H9 (cell line): ENCODE measurements at regions not wholly inside any gene's neighbourhood (a gene's known extent, or its start where the extent isn't known, plus 50 kb on each side); places are given as distances from the start of the nearest gene placed in this dataset.

Experiments
- DNase-seq: peaks from one replicate; pipeline ENCODE4 v3.0.0-alpha.2; 2017
- H2AFZ ChIP-seq: one replicate; pipeline ENCODE4 v1.6.1; 2013; ENCODE audit warnings: mild to moderate bottlenecking, low read length, control low read depth, moderate library complexity
- H2AK5ac ChIP-seq: 2 replicates; pipeline ENCODE4 v1.6.1; 2013; ENCODE audit warnings: low read length, control low read depth, mixed read lengths; ENCODE audit not compliant: insufficient read length
- H2BK120ac ChIP-seq: one replicate; pipeline ENCODE4 v1.6.1; 2013; ENCODE audit warnings: low read depth, mild to moderate bottlenecking, low read length, control low read depth, inconsistent platforms; ENCODE audit not compliant: poor library complexity, severe bottlenecking
- H2BK12ac ChIP-seq: 2 replicates; pipeline ENCODE4 v1.6.1; 2013; ENCODE audit warnings: low read length, control low read depth, mixed read lengths, low read depth; ENCODE audit not compliant: insufficient read length
- H2BK15ac ChIP-seq: 2 replicates; pipeline ENCODE4 v1.6.1; 2013; ENCODE audit warnings: low read depth, low read length, control low read depth
- H2BK20ac ChIP-seq: one replicate; pipeline ENCODE4 v1.6.1; 2013; ENCODE audit warnings: low read depth, mild to moderate bottlenecking, low read length, control low read depth, inconsistent platforms; ENCODE audit not compliant: poor library complexity, severe bottlenecking
- H2BK5ac ChIP-seq: 2 replicates; pipeline ENCODE4 v1.6.1; 2013; ENCODE audit warnings: low read length, control low read depth, mixed read lengths; ENCODE audit not compliant: insufficient read length
- H3K14ac ChIP-seq: 2 replicates; pipeline ENCODE4 v1.6.1; 2013; ENCODE audit warnings: low read length, control low read depth; ENCODE audit not compliant: insufficient read depth
- H3K18ac ChIP-seq: 2 replicates; pipeline ENCODE4 v1.6.1; 2013; ENCODE audit warnings: low read depth, mild to moderate bottlenecking, mixed read lengths, low read length, control low read depth; ENCODE audit not compliant: insufficient read length
- H3K23ac ChIP-seq: 2 replicates; pipeline ENCODE4 v1.6.1; 2013; ENCODE audit warnings: low read length, control low read depth, mixed read lengths, low read depth; ENCODE audit not compliant: insufficient read length
- H3K23me2 ChIP-seq: 2 replicates; pipeline ENCODE4 v1.6.1; 2013; ENCODE audit warnings: low read depth, mild to moderate bottlenecking, mixed read lengths, low read length, control low read depth; ENCODE audit not compliant: insufficient read length, poor library complexity, severe bottlenecking
- H3K27ac ChIP-seq: 2 replicates; pipeline ENCODE4 v1.5.1; 2013; ENCODE audit warnings: low read length, control low read depth, mixed read lengths, low read depth; ENCODE audit not compliant: insufficient read length
- H3K27me3 ChIP-seq: 2 replicates; pipeline ENCODE4 v1.6.1; 2013; ENCODE audit warnings: low read length, control low read depth, inconsistent platforms; ENCODE audit not compliant: insufficient read depth
- H3K4ac ChIP-seq: 2 replicates; pipeline ENCODE4 v1.6.1; 2013; ENCODE audit warnings: low read depth, mild to moderate bottlenecking, control low read depth, inconsistent platforms, low read length, moderate library complexity
- H3K4me1 ChIP-seq: 2 replicates; pipeline ENCODE4 v1.6.1; 2013; ENCODE audit warnings: low read length, control low read depth, inconsistent platforms; ENCODE audit not compliant: insufficient read depth
- H3K4me2 ChIP-seq: 2 replicates; pipeline ENCODE4 v1.6.1; 2013; ENCODE audit warnings: low read length, control low read depth, mixed read lengths; ENCODE audit not compliant: insufficient read length, insufficient read depth
- H3K56ac ChIP-seq: 2 replicates; pipeline ENCODE4 v1.6.1; 2013; ENCODE audit warnings: low read depth, mild to moderate bottlenecking, mixed read lengths, low read length, control low read depth; ENCODE audit not compliant: insufficient read length
- H3K79me1 ChIP-seq: 2 replicates; pipeline ENCODE4 v1.6.1; 2013; ENCODE audit warnings: low read depth, mild to moderate bottlenecking, moderate library complexity, low read length, control low read depth, inconsistent platforms; ENCODE audit not compliant: insufficient read depth, poor library complexity, severe bottlenecking
- H3K79me2 ChIP-seq: 2 replicates; pipeline ENCODE4 v1.6.1; 2013; ENCODE audit warnings: low read length, control low read depth, inconsistent platforms; ENCODE audit not compliant: insufficient read depth
- H3K9ac ChIP-seq: 2 replicates; pipeline ENCODE4 v1.6.1; 2013; ENCODE audit warnings: low read length, control low read depth, mixed read lengths; ENCODE audit not compliant: insufficient read length; ENCODE audit errors: extremely low read depth
- H3K9me3 ChIP-seq: one replicate; pipeline ENCODE4 v1.6.1; 2013; ENCODE audit warnings: low read depth, low read length, inconsistent platforms; ENCODE audit not compliant: control insufficient read depth
- H3T11ph ChIP-seq: one replicate; pipeline ENCODE4 v1.6.1; 2013; ENCODE audit warnings: mild to moderate bottlenecking, low read length, control low read depth, inconsistent platforms
- H4K20me1 ChIP-seq: one replicate; pipeline ENCODE4 v1.6.1; 2013; ENCODE audit not compliant: control insufficient read depth, insufficient read length, insufficient read depth
- H4K5ac ChIP-seq: 2 replicates; pipeline ENCODE4 v1.6.1; 2013; ENCODE audit warnings: low read depth, mild to moderate bottlenecking, mixed read lengths, low read length, control low read depth; ENCODE audit not compliant: insufficient read length
- H4K8ac ChIP-seq: replicated peaks from 2 replicates; pipeline ENCODE4 v1.6.1; 2013; ENCODE audit warnings: low read length, control low read depth, mixed read lengths, low read depth; ENCODE audit not compliant: insufficient read length
- H4K91ac ChIP-seq: 2 replicates; pipeline ENCODE4 v1.6.1; 2013; ENCODE audit warnings: low read depth, mild to moderate bottlenecking, moderate library complexity, mixed read lengths, low read length, control low read depth; ENCODE audit not compliant: insufficient read length
- H3K27ac Mint-ChIP-seq, 3 experiments: 2 replicates in 2 of 3; 3 replicates in 1 of 3; pipeline ENCODE4 v1.8.0; 2020 to 2021; ENCODE audit warnings: mixed read lengths in 3 of 3, mild to moderate bottlenecking in 1 of 3, moderate library complexity in 1 of 3
- H3K27me3 Mint-ChIP-seq: 2 replicates; pipeline ENCODE4 v1.8.0; 2021; ENCODE audit warnings: low read depth, mild to moderate bottlenecking, moderate library complexity, mixed read lengths
- H3K36me3 Mint-ChIP-seq, 3 experiments: 2 replicates in 2 of 3; 3 replicates in 1 of 3; pipeline ENCODE4 v1.8.0; 2020 to 2021; ENCODE audit warnings: low read depth in 3 of 3, mixed read lengths in 3 of 3; ENCODE audit not compliant: insufficient read depth in 1 of 3
- H3K4me1 Mint-ChIP-seq, 2 experiments: 2 replicates each; pipeline ENCODE4 v1.8.0; 2020; ENCODE audit warnings: mixed read lengths in 2 of 2
- H3K4me3 Mint-ChIP-seq, 2 experiments: 2 replicates in 1 of 2; 3 replicates in 1 of 2; pipeline ENCODE4 v1.8.0; 2020 to 2021; ENCODE audit warnings: mild to moderate bottlenecking in 2 of 2, mixed read lengths in 2 of 2, moderate library complexity in 1 of 2
- H3K9me3 Mint-ChIP-seq, 2 experiments: 2 replicates in 1 of 2; 3 replicates in 1 of 2; pipeline ENCODE4 v1.8.0; 2020; ENCODE audit warnings: mild to moderate bottlenecking in 2 of 2, mixed read lengths in 2 of 2, moderate library complexity in 1 of 2
- TF ChIP-seq, protein P1 (sequence below): fragments of 200-600 bp; sonication (generic); conservative IDR thresholded peaks from 3 replicates; pipeline ENCODE4 v1.8.0; 2021; ENCODE audit warnings: antibody characterized with exemption, mild to moderate bottlenecking

DNA sequence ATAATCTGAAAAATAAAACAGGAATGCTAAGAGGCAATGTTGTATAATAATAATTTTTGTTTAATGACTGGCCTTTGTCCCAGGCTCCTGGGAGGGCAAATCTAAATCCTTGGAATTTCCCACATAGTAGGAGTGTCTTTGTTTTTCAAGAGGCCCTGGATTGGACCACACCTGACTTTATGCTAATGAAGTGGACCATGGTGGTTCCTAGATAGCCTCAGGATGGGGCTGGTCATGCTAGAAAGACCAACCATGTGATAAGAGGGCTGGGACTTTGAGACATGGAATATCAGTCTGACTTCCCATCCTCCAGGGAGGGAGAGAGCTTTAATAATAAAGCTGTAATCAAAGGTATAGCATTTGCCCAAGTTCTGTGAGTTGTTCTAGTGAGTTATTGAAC lies 138.2 kb upstream of the RAB4A start:
- no peaks in the 10 kb centered on the region for H3K23me2 ChIP-seq

More for the DNA sequence above, 138.2 kb upstream of the RAB4A start:
- no peak overlapping the region for H4K91ac ChIP-seq
- TF ChIP-seq, protein P1, sequence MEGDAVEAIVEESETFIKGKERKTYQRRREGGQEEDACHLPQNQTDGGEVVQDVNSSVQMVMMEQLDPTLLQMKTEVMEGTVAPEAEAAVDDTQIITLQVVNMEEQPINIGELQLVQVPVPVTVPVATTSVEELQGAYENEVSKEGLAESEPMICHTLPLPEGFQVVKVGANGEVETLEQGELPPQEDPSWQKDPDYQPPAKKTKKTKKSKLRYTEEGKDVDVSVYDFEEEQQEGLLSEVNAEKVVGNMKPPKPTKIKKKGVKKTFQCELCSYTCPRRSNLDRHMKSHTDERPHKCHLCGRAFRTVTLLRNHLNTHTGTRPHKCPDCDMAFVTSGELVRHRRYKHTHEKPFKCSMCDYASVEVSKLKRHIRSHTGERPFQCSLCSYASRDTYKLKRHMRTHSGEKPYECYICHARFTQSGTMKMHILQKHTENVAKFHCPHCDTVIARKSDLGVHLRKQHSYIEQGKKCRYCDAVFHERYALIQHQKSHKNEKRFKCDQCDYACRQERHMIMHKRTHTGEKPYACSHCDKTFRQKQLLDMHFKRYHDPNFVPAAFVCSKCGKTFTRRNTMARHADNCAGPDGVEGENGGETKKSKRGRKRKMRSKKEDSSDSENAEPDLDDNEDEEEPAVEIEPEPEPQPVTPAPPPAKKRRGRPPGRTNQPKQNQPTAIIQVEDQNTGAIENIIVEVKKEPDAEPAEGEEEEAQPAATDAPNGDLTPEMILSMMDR, result no peak
- no peak overlapping the region for H3T11ph ChIP-seq
- no peak overlapping the region for H2BK12ac ChIP-seq
- H3K27ac ChIP-seq, result no peak overlapping the region
- no peak overlapping the region for H2BK5ac ChIP-seq
- H3K4me1 ChIP-seq, result no peaks in the 10 kb centered on the region; the same call in 1 of the 2 replicates
- no peaks in the 10 kb centered on the region for H3K79me2 ChIP-seq
- Mint-ChIP-seq H3K4me1 (peaks cover 12 to 15% of the 10 kb centered on the region in 2 experiments), H3K27me3 (peaks cover 22% of the 10 kb centered on the region), H3K36me3 (peaks cover 18 to 24% (median 21%) of the 10 kb centered on the region in 3 experiments), H3K27ac (no peak overlapping the region), H3K4me3 (no peak overlapping the region), H3K9me3 (peaks cover 28 to 30% of the 10 kb centered on the region in 2 experiments)
- H3K9ac ChIP-seq, result no peak overlapping the region
- H2BK20ac ChIP-seq, result no peak overlapping the region
- H3K9me3 ChIP-seq, result peaks cover 5% of the 10 kb centered on the region
- no peak overlapping the region for H4K8ac ChIP-seq
- no peaks in the 10 kb centered on the region for H3K79me1 ChIP-seq
- no peak overlapping the region for H3K4ac ChIP-seq
- no peak overlapping the region for H3K56ac ChIP-seq
- H3K14ac ChIP-seq, result no peak overlapping the region
- no peak overlapping the region for H2BK120ac ChIP-seq
- no peak overlapping the region for H2BK15ac ChIP-seq
- no peak overlapping the region for H2AFZ ChIP-seq
- H3K4me2 ChIP-seq, result no peak overlapping the region
- H2AK5ac ChIP-seq, result no peak overlapping the region
- H3K18ac ChIP-seq, result no peak overlapping the region
- no peaks in the 10 kb centered on the region for H4K20me1 ChIP-seq
- H3K23ac ChIP-seq, result no peak overlapping the region
- no peak for DNase-seq
- no peaks in the 10 kb centered on the region for H3K27me3 ChIP-seq
- H4K5ac ChIP-seq, result no peak overlapping the region
